CD4-positive, alpha-beta T cell (primary cell): ENCODE measurements at regions not wholly inside any gene's neighbourhood (a gene's known extent, or its start where the extent isn't known, plus 50 kb on each side); places are given as distances from the start of the nearest gene placed in this dataset.

Experiments used
- ATAC-seq: fragments of 200-7000 bp; cut with Tn5 transposase; one replicate; pipeline ENCODE4 v1.10.0; 2022; ENCODE audit warnings: mild to moderate bottlenecking; ENCODE audit not compliant: poor library complexity
- CTCF ChIA-PET: fragments of 350-600 bp; sonication (Branson Sonifier 250); formaldehyde crosslinking; loops from one replicate; lab custom pipeline; 2021; ENCODE audit warnings: antibody characterized with exemption, inconsistent platforms; lab: Charles Lee
- POLR2A ChIA-PET: fragments of 350-600 bp; sonication (Branson Sonifier 250); formaldehyde crosslinking; loops from one replicate; lab custom pipeline; 2021; ENCODE audit warnings: antibody characterized with exemption, inconsistent platforms; lab: Charles Lee
- DNase-seq, 14 experiments: peaks; one replicate each; pipeline ENCODE4 v3.0.0-alpha.2; 2013 to 2020; ENCODE audit warnings: mixed read lengths in 2 of 14
- H3K27ac ChIP-seq, 2 donors: one replicate each; pipeline versions ENCODE4 v1.5.1 to v1.7.0; 2013; ENCODE audit warnings: low read length in 2 of 2, low read depth in 1 of 2, mild to moderate bottlenecking in 1 of 2
- H3K27me3 ChIP-seq, 2 experiments: 1 replicate in 1 of 2; 2 replicates in 1 of 2; pipeline versions ENCODE4 v1.6.1 to v1.7.0; 2013; ENCODE audit warnings: low read length in 2 of 2, control low read depth in 1 of 2, mild to moderate bottlenecking in 1 of 2, moderate library complexity in 1 of 2; ENCODE audit not compliant: insufficient read depth in 2 of 2, control insufficient read depth in 1 of 2
- H3K36me3 ChIP-seq: one replicate; pipeline ENCODE4 v1.6.1; 2013; ENCODE audit warnings: low read length, control low read depth; ENCODE audit not compliant: insufficient read depth
- H3K4me1 ChIP-seq: one replicate; pipeline ENCODE4 v1.6.1; 2013; ENCODE audit warnings: low read length, control low read depth; ENCODE audit not compliant: insufficient read depth
- H3K4me3 ChIP-seq: one replicate; pipeline ENCODE4 v1.5.1; 2013; ENCODE audit warnings: mild to moderate bottlenecking, low read length, moderate library complexity
- H3K9me3 ChIP-seq, 2 experiments: 1 replicate in 1 of 2; 2 replicates in 1 of 2; pipeline versions ENCODE4 v1.6.1 to v1.7.0; 2013; ENCODE audit warnings: low read length in 2 of 2, mild to moderate bottlenecking in 2 of 2, control low read depth in 1 of 2, moderate library complexity in 1 of 2; ENCODE audit not compliant: control insufficient read depth in 1 of 2, insufficient read depth in 1 of 2
- H3K27ac Mint-ChIP-seq: one replicate; pipeline ENCODE4 v1.8.0; 2020; ENCODE audit warnings: mixed read lengths
- H3K27me3 Mint-ChIP-seq: one replicate; pipeline ENCODE4 v1.8.0; 2021; ENCODE audit warnings: mixed read lengths
- H3K36me3 Mint-ChIP-seq: one replicate; pipeline ENCODE4 v1.8.0; 2021; ENCODE audit warnings: low read depth, mixed read lengths
- H3K4me1 Mint-ChIP-seq: one replicate; pipeline ENCODE4 v1.8.0; 2021; ENCODE audit warnings: low read depth, mixed read lengths
- H3K4me3 Mint-ChIP-seq: one replicate; pipeline ENCODE4 v1.8.0; 2020; ENCODE audit warnings: mild to moderate bottlenecking, mixed read lengths
- H3K9me3 Mint-ChIP-seq: one replicate; pipeline ENCODE4 v1.8.0; 2020; ENCODE audit warnings: mixed read lengths
- CTCF ChIP-seq: fragments of 200-600 bp; IDR thresholded peaks from one replicate; pipeline ENCODE4 v1.8.0; 2022; ENCODE audit warnings: antibody characterized with exemption, mild to moderate bottlenecking
- intact Hi-C, 2 experiments: fragments of 100-400 bp; cut with DNase I in 1 of 2; cut with micrococcal nuclease in 1 of 2; formaldehyde crosslinking; loops; one replicate each; pipeline versions ENCODE4 v1.15.1 to v1.9.0; 2023 to 2025; cut with DNase I, micrococcal nuclease

GRCh38 chrX:28408017-28408723, 179.1 kb upstream of the IL1RAPL1 start:
- ChIA-PET POLR2A (no interaction called here), CTCF (no interaction called here)
- intact Hi-C loops, result no loop called here
- Histone ChIP-seq H3K27ac (no peak overlapping the region), H3K9me3 (peaks cover 0 to 4% of the 10 kb centered on the region in 2 experiments), H3K27me3 (no peaks in the 10 kb centered on the region), H3K4me1 (no peaks in the 10 kb centered on the region), H3K36me3 (no peaks in the 10 kb centered on the region), H3K4me3 (no peak overlapping the region)
- DNase-seq (no peak), ATAC-seq (no peak)
- Mint-ChIP-seq H3K27ac (no peak overlapping the region), H3K9me3 (peaks cover 6% of the 10 kb centered on the region), H3K36me3 (no peaks in the 10 kb centered on the region), H3K4me3 (no peak overlapping the region), H3K27me3 (no peaks in the 10 kb centered on the region), H3K4me1 (no peaks in the 10 kb centered on the region)
- no peak for TF ChIP-seq CTCF

- intact Hi-C loops, result no loop called here
- Histone ChIP-seq H3K9me3 (peaks cover 0 to 4% of the 10 kb centered on the region in 2 experiments), H3K27ac (no peak overlapping the region), H3K27me3 (no peaks in the 10 kb centered on the region), H3K4me3 (no peak overlapping the region), H3K36me3 (no peaks in the 10 kb centered on the region), H3K4me1 (no peaks in the 10 kb centered on the region)
- ATAC-seq (no peak), DNase-seq (no peak)
- no peaks in the 10 kb centered on the region for H3K27me3 Mint-ChIP-seq
- H3K36me3 Mint-ChIP-seq, result no peaks in the 10 kb centered on the region
- H3K9me3 Mint-ChIP-seq, result no peaks in the 10 kb centered on the region
- no peaks in the 10 kb centered on the region for H3K4me1 Mint-ChIP-seq
- CTCF ChIA-PET, result no interaction called here
- H3K27ac Mint-ChIP-seq, result no peak overlapping the region
- no peak overlapping the region for H3K4me3 Mint-ChIP-seq
- no peak for TF ChIP-seq CTCF
- POLR2A ChIA-PET, result no interaction called here
Observed at GRCh38 chrX:28398342-28398741, 188.9 kb upstream of the IL1RAPL1 start.

GRCh38 chrX:28391528-28391927, 195.7 kb upstream of the IL1RAPL1 start:
- ChIA-PET CTCF (no interaction called here), POLR2A (no interaction called here)
- no peak for TF ChIP-seq CTCF
- Mint-ChIP-seq H3K4me1 (no peaks in the 10 kb centered on the region), H3K4me3 (no peak overlapping the region), H3K9me3 (no peaks in the 10 kb centered on the region), H3K27ac (no peak overlapping the region), H3K27me3 (no peaks in the 10 kb centered on the region), H3K36me3 (no peaks in the 10 kb centered on the region)
- no peak for ATAC-seq
- Histone ChIP-seq H3K27me3 (no peaks in the 10 kb centered on the region), H3K36me3 (no peaks in the 10 kb centered on the region), H3K9me3 (no peaks in the 10 kb centered on the region), H3K4me3 (no peak overlapping the region), H3K4me1 (no peaks in the 10 kb centered on the region), H3K27ac (no peak overlapping the region)
- DNase-seq, result no peak
- intact Hi-C loops, result no loop called here
